ENCODE measurements at regions not wholly inside any gene's neighbourhood (a gene's known extent, or its start where the extent isn't known, plus 50 kb on each side); places are given as distances from the start of the nearest gene placed in this dataset.

- no peak overlapping the region for H3K4me3 ChIP-seq (ENCODE audit: low read length in 2 of 2)
- intact Hi-C loops (cut with DNase I) = no loop called here
- no peaks in the 10 kb centered on the region for H3K9me3 ChIP-seq (ENCODE audit: control insufficient read depth, low read length)
- DNase-seq (no peak), ATAC-seq (ENCODE audit: low FRiP score) (no peak)
- no peaks in the 10 kb centered on the region for H3K4me1 ChIP-seq (ENCODE audit: control insufficient read depth in 1 of 2, insufficient read depth in 2 of 2, low read length in 2 of 2)
- H3K27ac ChIP-seq (ENCODE audit: low read depth in 1 of 2, low read length in 2 of 2) = no peak overlapping the region
- H3K36me3 ChIP-seq (ENCODE audit: control insufficient read depth in 1 of 2, insufficient read depth in 2 of 2, low read length in 1 of 2) = no peaks in the 10 kb centered on the region
- no peaks in the 10 kb centered on the region for H3K27me3 ChIP-seq (ENCODE audit: control insufficient read depth in 1 of 2, insufficient read depth in 2 of 2, low read length in 1 of 2)
- 75 to 78% methylated on average over 3 of the region's 3 CpGs for WGBS, 2 donors
These were observed 1236.0 kb downstream of the MAT2B start for GRCh38 chr5:164741376-164741775.

- H3K9me3 ChIP-seq (ENCODE audit: control insufficient read depth, low read length) = no peaks in the 10 kb centered on the region
- no peaks in the 10 kb centered on the region for H3K27me3 ChIP-seq (ENCODE audit: control insufficient read depth in 1 of 2, insufficient read depth in 2 of 2, low read length in 1 of 2)
- intact Hi-C loops (cut with DNase I) = no loop called here
- H3K4me1 ChIP-seq (ENCODE audit: control insufficient read depth in 1 of 2, insufficient read depth in 2 of 2, low read length in 2 of 2) = no peaks in the 10 kb centered on the region
- no peak overlapping the region for H3K4me3 ChIP-seq (ENCODE audit: low read length in 2 of 2)
- WGBS, 2 donors = 66 to 73% methylated on average over 5 of the region's 5 CpGs
- no peaks in the 10 kb centered on the region for H3K36me3 ChIP-seq (ENCODE audit: control insufficient read depth in 1 of 2, insufficient read depth in 2 of 2, low read length in 1 of 2)
- DNase-seq (no peak), ATAC-seq (ENCODE audit: low FRiP score) (no peak)
- H3K27ac ChIP-seq (ENCODE audit: low read depth in 1 of 2, low read length in 2 of 2) = no peak overlapping the region
These were observed 1236.6 kb downstream of the MAT2B start for GRCh38 chr5:164742025-164742424.

GRCh38 chr5:164746723-164747122, 1241.3 kb downstream of the MAT2B start:
- Histone ChIP-seq H3K4me1 (ENCODE audit: control insufficient read depth in 1 of 2, insufficient read depth in 2 of 2, low read length in 2 of 2) (no peaks in the 10 kb centered on the region), H3K4me3 (ENCODE audit: low read length in 2 of 2) (no peak overlapping the region), H3K27ac (ENCODE audit: low read depth in 1 of 2, low read length in 2 of 2) (no peak overlapping the region), H3K36me3 (ENCODE audit: control insufficient read depth in 1 of 2, insufficient read depth in 2 of 2, low read length in 1 of 2) (no peaks in the 10 kb centered on the region), H3K27me3 (ENCODE audit: control insufficient read depth in 1 of 2, insufficient read depth in 2 of 2, low read length in 1 of 2) (no peaks in the 10 kb centered on the region), H3K9me3 (ENCODE audit: control insufficient read depth, low read length) (no peaks in the 10 kb centered on the region)
- DNase-seq (no peak), ATAC-seq (ENCODE audit: low FRiP score) (no peak)
- intact Hi-C loops (cut with DNase I) = no loop called here

GRCh38 chr5:164747371-164747770, 1242.0 kb downstream of the MAT2B start:
- intact Hi-C loops (cut with DNase I) = no loop called here
- no peaks in the 10 kb centered on the region for H3K4me1 ChIP-seq (ENCODE audit: control insufficient read depth in 1 of 2, insufficient read depth in 2 of 2, low read length in 2 of 2)

GRCh38 chr5:164748861-164749260, 1243.4 kb downstream of the MAT2B start:
- ATAC-seq (ENCODE audit: low FRiP score) = no peak
- intact Hi-C loops (cut with DNase I) = no loop called here

More at GRCh38 chr5:164747371-164747770, 1242.0 kb downstream of the MAT2B start:
- DNase-seq (no peak), ATAC-seq (ENCODE audit: low FRiP score) (no peak)
- 53 to 57% methylated on average over 1 of the region's 1 CpG for WGBS, 2 donors
- H3K27ac ChIP-seq (ENCODE audit: low read depth in 1 of 2, low read length in 2 of 2) = no peak overlapping the region
- no peak overlapping the region for H3K4me3 ChIP-seq (ENCODE audit: low read length in 2 of 2)
- no peaks in the 10 kb centered on the region for H3K36me3 ChIP-seq (ENCODE audit: control insufficient read depth in 1 of 2, insufficient read depth in 2 of 2, low read length in 1 of 2)
- no peaks in the 10 kb centered on the region for H3K9me3 ChIP-seq (ENCODE audit: control insufficient read depth, low read length)
- H3K27me3 ChIP-seq (ENCODE audit: control insufficient read depth in 1 of 2, insufficient read depth in 2 of 2, low read length in 1 of 2) = no peaks in the 10 kb centered on the region

GRCh38 chr5:164753434-164753833, 1248.0 kb downstream of the MAT2B start:
- DNase-seq = no peak
- H3K27me3 ChIP-seq (ENCODE audit: control insufficient read depth in 1 of 2, insufficient read depth in 2 of 2, low read length in 1 of 2) = no peaks in the 10 kb centered on the region
- no peaks in the 10 kb centered on the region for H3K4me1 ChIP-seq (ENCODE audit: control insufficient read depth in 1 of 2, insufficient read depth in 2 of 2, low read length in 2 of 2)
- WGBS, 2 donors = 39 to 58% methylated on average over 1 of the region's 1 CpG
- H3K9me3 ChIP-seq (ENCODE audit: control insufficient read depth, low read length) = no peaks in the 10 kb centered on the region
- intact Hi-C loops (cut with DNase I) = no loop called here
- ATAC-seq (ENCODE audit: low FRiP score) = no peak
- no peak overlapping the region for H3K4me3 ChIP-seq (ENCODE audit: low read length in 2 of 2)
- H3K36me3 ChIP-seq (ENCODE audit: control insufficient read depth in 1 of 2, insufficient read depth in 2 of 2, low read length in 1 of 2) = no peaks in the 10 kb centered on the region
- no peak overlapping the region for H3K27ac ChIP-seq (ENCODE audit: low read depth in 1 of 2, low read length in 2 of 2)

More at GRCh38 chr5:164748861-164749260, 1243.4 kb downstream of the MAT2B start:
- Histone ChIP-seq H3K36me3 (ENCODE audit: control insufficient read depth in 1 of 2, insufficient read depth in 2 of 2, low read length in 1 of 2) (no peaks in the 10 kb centered on the region), H3K9me3 (ENCODE audit: control insufficient read depth, low read length) (no peaks in the 10 kb centered on the region), H3K4me1 (ENCODE audit: control insufficient read depth in 1 of 2, insufficient read depth in 2 of 2, low read length in 2 of 2) (no peaks in the 10 kb centered on the region), H3K27ac (ENCODE audit: low read depth in 1 of 2, low read length in 2 of 2) (no peak overlapping the region), H3K4me3 (ENCODE audit: low read length in 2 of 2) (no peak overlapping the region), H3K27me3 (ENCODE audit: control insufficient read depth in 1 of 2, insufficient read depth in 2 of 2, low read length in 1 of 2) (no peaks in the 10 kb centered on the region)
- DNase-seq = no peak

GRCh38 chr5:164763206-164763605, 1257.8 kb downstream of the MAT2B start:
- no peak overlapping the region for H3K27ac ChIP-seq (ENCODE audit: low read depth in 1 of 2, low read length in 2 of 2)
- H3K36me3 ChIP-seq (ENCODE audit: control insufficient read depth in 1 of 2, insufficient read depth in 2 of 2, low read length in 1 of 2) = no peaks in the 10 kb centered on the region
- H3K27me3 ChIP-seq (ENCODE audit: control insufficient read depth in 1 of 2, insufficient read depth in 2 of 2, low read length in 1 of 2) = no peaks in the 10 kb centered on the region
- ATAC-seq (ENCODE audit: low FRiP score) (no peak), DNase-seq (no peak)
- no peak overlapping the region for H3K4me3 ChIP-seq (ENCODE audit: low read length in 2 of 2)
- H3K9me3 ChIP-seq (ENCODE audit: control insufficient read depth, low read length) = no peaks in the 10 kb centered on the region
- intact Hi-C loops (cut with DNase I) = no loop called here
- WGBS, 2 donors = 71 to 83% methylated on average over 2 of the region's 2 CpGs
- H3K4me1 ChIP-seq (ENCODE audit: control insufficient read depth in 1 of 2, insufficient read depth in 2 of 2, low read length in 2 of 2) = no peaks in the 10 kb centered on the region

- WGBS, 2 donors = 65 to 74% methylated on average over 3 of the region's 3 CpGs
- no peaks in the 10 kb centered on the region for H3K9me3 ChIP-seq (ENCODE audit: control insufficient read depth, low read length)
- intact Hi-C loops (cut with DNase I) = no loop called here
- H3K27ac ChIP-seq (ENCODE audit: low read depth in 1 of 2, low read length in 2 of 2) = no peak overlapping the region
- no peak overlapping the region for H3K4me3 ChIP-seq (ENCODE audit: low read length in 2 of 2)
- no peaks in the 10 kb centered on the region for H3K36me3 ChIP-seq (ENCODE audit: control insufficient read depth in 1 of 2, insufficient read depth in 2 of 2, low read length in 1 of 2)
- ATAC-seq (ENCODE audit: low FRiP score) = no peak
- no peak for DNase-seq
- H3K27me3 ChIP-seq (ENCODE audit: control insufficient read depth in 1 of 2, insufficient read depth in 2 of 2, low read length in 1 of 2) = no peaks in the 10 kb centered on the region
- no peaks in the 10 kb centered on the region for H3K4me1 ChIP-seq (ENCODE audit: control insufficient read depth in 1 of 2, insufficient read depth in 2 of 2, low read length in 2 of 2)
These were observed 1266.7 kb downstream of the MAT2B start for GRCh38 chr5:164772122-164772521.

GRCh38 chr5:164784230-164784629, 1278.8 kb downstream of the MAT2B start:
- H3K27me3 ChIP-seq (ENCODE audit: control insufficient read depth in 1 of 2, insufficient read depth in 2 of 2, low read length in 1 of 2) = no peaks in the 10 kb centered on the region
- WGBS, 2 donors = 68 to 73% methylated on average over 3 of the region's 3 CpGs
- H3K4me1 ChIP-seq (ENCODE audit: control insufficient read depth in 1 of 2, insufficient read depth in 2 of 2, low read length in 2 of 2) = no peaks in the 10 kb centered on the region
- H3K9me3 ChIP-seq (ENCODE audit: control insufficient read depth, low read length) = no peaks in the 10 kb centered on the region
- no peak for ATAC-seq (ENCODE audit: low FRiP score)
- intact Hi-C loops (cut with DNase I) = no loop called here
- H3K27ac ChIP-seq (ENCODE audit: low read depth in 1 of 2, low read length in 2 of 2) = no peak overlapping the region
- DNase-seq = no peak
- no peak overlapping the region for H3K4me3 ChIP-seq (ENCODE audit: low read length in 2 of 2)
- no peaks in the 10 kb centered on the region for H3K36me3 ChIP-seq (ENCODE audit: control insufficient read depth in 1 of 2, insufficient read depth in 2 of 2, low read length in 1 of 2)

Measured in aorta (tissue), 5 donors.